Loucy (cell line): ENCODE measurements at regions not wholly inside any gene's neighbourhood (a gene's known extent, or its start where the extent isn't known, plus 50 kb on each side); places are given as distances from the start of the nearest gene placed in this dataset.

Experiments used
- CTCF ChIP-seq: fragments of 200-600 bp; sonication (generic); conservative IDR thresholded peaks from 2 replicates; pipeline ENCODE4 v1.5.1; 2014; ENCODE audit warnings: mild to moderate bottlenecking, antibody characterized with exemption, low read length
- EZH2phosphoT487 ChIP-seq: fragments of 200-600 bp; IDR thresholded peaks from 2 replicates; pipeline ENCODE4 v1.6.1; 2018; ENCODE audit warnings: antibody characterized with exemption, mild to moderate bottlenecking, moderate library complexity, borderline replicate concordance

GRCh38 chr3:18787441-18787840 is 360.9 kb upstream of the KCNH8 start:
- no peak for TF ChIP-seq CTCF
- no peak for TF ChIP-seq EZH2phosphoT487
